Heart right ventricle (tissue), 16 donors: ENCODE measurements at regions not wholly inside any gene's neighbourhood (a gene's known extent, or its start where the extent isn't known, plus 50 kb on each side); places are given as distances from the start of the nearest gene placed in this dataset.

Experiments used
- ATAC-seq, 8 donors: fragments of 200-7000 bp; cut with Tn5 transposase; one replicate each; pipeline ENCODE4 v1.9.1; 2020; ENCODE audit warnings: mild to moderate bottlenecking in 8 of 8, moderate library complexity in 8 of 8, moderate number of reproducible peaks in 1 of 8
- DNase-seq, 2 donors: peaks; one replicate each; pipeline ENCODE4 v3.0.0-alpha.2; 2020
- H3K27ac ChIP-seq, 10 donors: fragments of 200-600 bp; sonication (generic) in 2 of 10; one replicate each; pipeline versions ENCODE4 v1.5.0 to v1.8.0; 2020 to 2022; ENCODE audit warnings: mild to moderate bottlenecking in 3 of 10
- H3K27me3 ChIP-seq, 7 donors: fragments of 200-600 bp; one replicate each; pipeline ENCODE4 v1.8.0; 2021 to 2022; ENCODE audit warnings: mild to moderate bottlenecking in 2 of 7
- H3K36me3 ChIP-seq, 9 donors: fragments of 200-600 bp; sonication (generic) in 1 of 9; one replicate each; pipeline versions ENCODE4 v1.5.0 to v1.8.0; 2020 to 2022; ENCODE audit warnings: mild to moderate bottlenecking in 2 of 9
- H3K4me1 ChIP-seq, 9 donors: fragments of 200-600 bp; sonication (generic) in 1 of 9; one replicate each; pipeline versions ENCODE4 v1.5.0 to v1.8.0; 2020 to 2022; ENCODE audit warnings: mild to moderate bottlenecking in 4 of 9
- H3K4me3 ChIP-seq, 10 donors: fragments of 200-600 bp; sonication (generic) in 2 of 10; one replicate each; pipeline versions ENCODE4 v1.5.0 to v1.8.0; 2020 to 2022; ENCODE audit warnings: mild to moderate bottlenecking in 7 of 10, moderate library complexity in 2 of 10
- H3K9me3 ChIP-seq, 11 donors: fragments of 200-600 bp in 10 of 11; sonication (generic) in 2 of 11; one replicate each; pipeline versions ENCODE4 v1.5.0 to v1.8.0; 2013 to 2022; ENCODE audit warnings: mild to moderate bottlenecking in 2 of 11, control low read depth in 1 of 11, moderate library complexity in 1 of 11
- WGBS, 2 donors: extraction: QIAGEN DNeasy Blood & Tissue Kit; methylation state at CpG; one replicate each; pipeline ENCODE4 v1.1.7; 2013; ENCODE audit warnings: inconsistent platforms in 1 of 2; 5-methylcytosine and 5-hydroxymethylcytosine counted together
- intact Hi-C, 10 donors: fragments of 100-400 bp; cut with DNase I; formaldehyde crosslinking; loops; one replicate each; pipeline versions ENCODE4 v1.11.1 to v1.14.2; 2022
- TF ChIP-seq, protein P1 (sequence below), 9 donors: fragments of 200-600 bp; sonication (generic) in 2 of 9; IDR thresholded peaks; one replicate each; pipeline versions ENCODE4 v1.5.0 to v1.8.0; 2021 to 2022; ENCODE audit warnings: antibody characterized with exemption in 9 of 9, mild to moderate bottlenecking in 5 of 9, moderate library complexity in 1 of 9
- donor health status: Arrhythmogenic right ventricular cardiomyopathy.
- donor health status: ischemic (EF 13 %, LVEDD 7.1; RV severe dilation, severe dysfunction).
- donor health status: healthy with polysubstance abuse.
- donor health status: DM: no; HTN: yes; CAD: no.
- donor health status: DM: no; HTN: no; CAD: no.
- donor health status: ischemic (EF 25% LVEDD 6.9; RV normal size, moderate dysfunction).
- donor health status: ischemic (EF 25% LVEDD 5.7; RV mildly dilated, moderate dysfunction).
- donor health status: healthy.
- donor health status: DM: yes; HTN: yes; CAD: no.
- donor health status: Ischemic cardiomyopathy.
- donor health status: ischemic (EF 35%, LVEDD 5.7; RV mildly dilated, moderate dysfunction).
- donor health status: nonischemic (EF 11% LVEDD 7.7; RV severe dilation, severe dysfunction).
- donor health status: DM: yes; HTN: yes; CAD: no.
- donor health status: PGD.
- donor health status: ischemic (EF 29% LVEDD 5.4; RV normal size, mild dysfunction).
- donor health status: nonischemic (EF 23%, LVEDD 6.1; RV moderate dilation, normal function).

DNA sequence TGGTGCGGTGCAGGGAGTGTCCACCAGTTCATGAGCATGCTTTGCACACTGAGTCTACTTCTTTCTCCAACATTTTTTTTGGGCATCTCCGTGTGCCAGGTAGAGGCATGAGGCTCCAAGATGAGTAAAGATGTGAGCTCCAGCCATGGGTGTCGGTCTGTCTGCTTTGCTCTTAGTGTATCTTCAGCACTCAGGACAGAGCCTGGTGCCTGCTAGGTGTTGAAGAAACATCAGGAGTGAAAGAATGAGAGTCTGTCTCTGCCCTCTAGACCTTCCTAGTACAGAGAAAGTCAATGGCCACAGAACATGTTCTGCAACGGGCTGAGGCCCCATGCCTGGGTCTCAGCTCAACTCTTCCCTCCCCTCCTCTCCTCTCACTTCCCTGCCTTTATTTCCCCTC is 486.5 kb downstream of the TBC1D22A start:
- Histone ChIP-seq H3K4me1 (no peaks in the 10 kb centered on the region), H3K4me3 (no peak overlapping the region), H3K9me3 (peaks cover 0 to 19% (median 8%) of the 10 kb centered on the region in 11 donors), H3K27ac (no peak overlapping the region), H3K27me3 (peaks cover 0 to 40% (median 13%) of the 10 kb centered on the region in 7 donors), H3K36me3 (no peaks in the 10 kb centered on the region)
- ATAC-seq (no peak), DNase-seq (no peak)
- TF ChIP-seq, protein P1, sequence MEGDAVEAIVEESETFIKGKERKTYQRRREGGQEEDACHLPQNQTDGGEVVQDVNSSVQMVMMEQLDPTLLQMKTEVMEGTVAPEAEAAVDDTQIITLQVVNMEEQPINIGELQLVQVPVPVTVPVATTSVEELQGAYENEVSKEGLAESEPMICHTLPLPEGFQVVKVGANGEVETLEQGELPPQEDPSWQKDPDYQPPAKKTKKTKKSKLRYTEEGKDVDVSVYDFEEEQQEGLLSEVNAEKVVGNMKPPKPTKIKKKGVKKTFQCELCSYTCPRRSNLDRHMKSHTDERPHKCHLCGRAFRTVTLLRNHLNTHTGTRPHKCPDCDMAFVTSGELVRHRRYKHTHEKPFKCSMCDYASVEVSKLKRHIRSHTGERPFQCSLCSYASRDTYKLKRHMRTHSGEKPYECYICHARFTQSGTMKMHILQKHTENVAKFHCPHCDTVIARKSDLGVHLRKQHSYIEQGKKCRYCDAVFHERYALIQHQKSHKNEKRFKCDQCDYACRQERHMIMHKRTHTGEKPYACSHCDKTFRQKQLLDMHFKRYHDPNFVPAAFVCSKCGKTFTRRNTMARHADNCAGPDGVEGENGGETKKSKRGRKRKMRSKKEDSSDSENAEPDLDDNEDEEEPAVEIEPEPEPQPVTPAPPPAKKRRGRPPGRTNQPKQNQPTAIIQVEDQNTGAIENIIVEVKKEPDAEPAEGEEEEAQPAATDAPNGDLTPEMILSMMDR (IDR thresholded peaks at IDR 0.05), result no peak
- intact Hi-C loops, result no loop called here
- 74 to 81% methylated on average over 4 of the region's 4 CpGs for WGBS, 2 donors

DNA sequence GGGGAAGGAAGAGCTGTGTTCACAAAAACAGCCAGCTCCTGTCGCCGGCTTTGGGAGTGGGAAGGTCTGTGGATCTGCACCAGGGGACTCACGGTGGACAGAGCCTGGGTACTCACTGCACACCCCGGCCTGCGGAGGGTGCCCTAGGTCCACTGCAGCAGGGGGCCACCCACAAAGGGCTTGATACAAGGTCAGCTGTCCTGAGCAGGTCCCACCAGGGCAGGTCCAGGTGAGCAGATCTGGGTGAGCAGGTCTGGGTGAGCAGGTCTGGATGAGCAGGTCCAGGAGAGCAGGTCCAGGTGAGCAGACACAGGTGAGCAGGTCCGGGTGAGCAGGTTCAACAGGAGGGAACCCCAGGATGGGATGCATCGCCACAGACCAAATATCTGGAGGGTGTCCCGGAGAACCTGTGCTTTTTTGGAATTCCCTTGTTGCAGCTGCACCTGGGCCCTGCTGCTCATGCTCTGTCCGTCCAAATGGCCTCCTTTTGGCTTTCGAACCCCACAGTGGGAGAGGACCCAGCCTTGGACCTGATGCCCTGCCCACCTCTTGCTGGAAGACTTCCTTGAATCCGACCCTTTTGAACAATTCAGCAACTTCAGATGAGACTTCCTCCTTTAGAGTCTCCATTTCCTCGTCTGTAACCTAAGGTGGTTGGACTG is 485.3 kb downstream of the TBC1D22A start:
- ATAC-seq, result peak in 1 of 8 donors; percentile 31
- H3K4me1 ChIP-seq, result no peaks in the 10 kb centered on the region
- no peak overlapping the region for H3K27ac ChIP-seq
- TF ChIP-seq, protein P1 (IDR thresholded peaks at IDR 0.05), result no peak
- peaks cover 0 to 40% (median 13%) of the 10 kb centered on the region in 7 donors for H3K27me3 ChIP-seq
- WGBS, 2 donors, result 73 to 78% methylated on average over 12 of the region's 12 CpGs
- H3K4me3 ChIP-seq, result no peak overlapping the region
- DNase-seq, result no peak
- no peaks in the 10 kb centered on the region for H3K36me3 ChIP-seq
- intact Hi-C loops, result no loop called here
- peaks cover 0 to 18% (median 7%) of the 10 kb centered on the region in 11 donors for H3K9me3 ChIP-seq

DNA sequence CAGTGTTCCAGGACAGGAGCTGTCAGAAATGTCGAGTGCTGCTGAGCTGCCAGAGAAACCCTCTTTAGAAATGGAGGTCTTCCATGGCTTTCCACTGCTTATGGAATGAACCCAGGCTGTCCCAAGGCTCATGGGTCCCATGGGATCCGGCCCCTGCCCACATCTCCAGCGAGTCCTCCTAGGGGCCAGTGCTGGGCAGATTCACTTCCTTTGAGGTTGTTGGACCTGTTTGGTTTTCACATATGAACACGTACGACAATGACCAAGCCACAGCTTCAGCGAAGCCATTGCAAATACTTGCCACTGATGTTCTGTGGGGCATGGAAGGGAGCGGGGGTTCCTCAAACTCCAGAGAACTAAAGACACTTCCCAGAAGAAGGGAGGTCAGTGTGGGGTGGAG is 483.3 kb downstream of the TBC1D22A start:
- Histone ChIP-seq H3K27me3 (peaks cover 0 to 30% (median 8%) of the 10 kb centered on the region in 7 donors), H3K27ac (no peak overlapping the region), H3K4me1 (no peaks in the 10 kb centered on the region), H3K9me3 (peaks cover 0 to 16% (median 8%) of the 10 kb centered on the region in 11 donors), H3K36me3 (no peaks in the 10 kb centered on the region), H3K4me3 (no peak overlapping the region)
- TF ChIP-seq, protein P1 (IDR thresholded peaks at IDR 0.05), result no peak
- 83% methylated on average over 7 of the region's 7 CpGs for WGBS, 2 donors
- ATAC-seq, result no peak
- intact Hi-C loops, result no loop called here
- DNase-seq, result no peak

DNA sequence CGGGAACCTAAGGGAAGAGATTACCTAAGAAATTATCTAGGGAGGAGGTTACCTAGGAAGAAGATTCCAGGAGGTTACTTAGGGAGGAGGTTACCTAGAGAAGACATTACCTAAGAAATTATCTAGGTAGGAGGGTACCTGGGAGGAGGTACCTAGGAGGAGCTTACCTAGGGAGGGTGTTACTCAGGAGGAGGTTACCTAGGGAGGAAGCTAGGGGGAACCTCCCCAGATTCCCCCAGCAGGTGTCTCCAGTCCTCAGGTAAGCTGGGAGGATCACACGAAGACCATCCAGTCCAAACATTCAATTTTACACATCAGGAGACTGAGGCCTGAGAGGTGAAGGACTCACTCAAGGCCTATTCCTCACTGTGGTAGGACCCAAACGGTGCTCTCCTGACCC is 482.8 kb downstream of the TBC1D22A start:
- H3K27me3 ChIP-seq, result peaks cover 0 to 26% (median 8%) of the 10 kb centered on the region in 7 donors
- H3K36me3 ChIP-seq, result no peaks in the 10 kb centered on the region
- TF ChIP-seq, protein P1 (IDR thresholded peaks at IDR 0.05), result no peak
- no peak overlapping the region for H3K27ac ChIP-seq
- DNase-seq (no peak), ATAC-seq (no peak)
- no peaks in the 10 kb centered on the region for H3K4me1 ChIP-seq
- 62 to 68% methylated on average over 3 of the region's 3 CpGs for WGBS, 2 donors
- H3K9me3 ChIP-seq, result peaks cover 0 to 16% (median 8%) of the 10 kb centered on the region in 11 donors
- no peak overlapping the region for H3K4me3 ChIP-seq
- intact Hi-C loops, result no loop called here
